Motor neuron (in vitro differentiated cells): ENCODE measurements at regions not wholly inside any gene's neighbourhood (a gene's known extent, or its start where the extent isn't known, plus 50 kb on each side); places are given as distances from the start of the nearest gene placed in this dataset.

Source experiments
- ATAC-seq, 8 experiments: fragments of 200-7000 bp; cut with Tn5 transposase; replicated peaks in 6 of 8; 2 replicates each; pipeline ENCODE4 v1.8.0; 2021; ENCODE audit warnings: mild to moderate bottlenecking in 8 of 8, moderate library complexity in 8 of 8
- H3K27ac ChIP-seq, 2 donors: fragments of 250-450 bp; sonication (Bioruptor Pico); 2 replicates each; pipeline ENCODE4 v1.9.0; 2021; ENCODE audit warnings: antibody characterized with exemption in 2 of 2, mild to moderate bottlenecking in 2 of 2, moderate library complexity in 1 of 2
- H3K4me1 ChIP-seq, 2 donors: fragments of 250-450 bp; sonication (Bioruptor Pico); replicated peaks in 1 of 2; 2 replicates each; pipeline ENCODE4 v1.6.1; 2021; ENCODE audit warnings: antibody characterized with exemption in 2 of 2, mild to moderate bottlenecking in 2 of 2, moderate library complexity in 1 of 2
- H3K4me3 ChIP-seq, 5 donors: fragments of 250-450 bp; sonication (Bioruptor Pico); 2 replicates each; pipeline ENCODE4 v1.9.0; 2021; ENCODE audit warnings: antibody characterized with exemption in 5 of 5, mild to moderate bottlenecking in 5 of 5, moderate library complexity in 4 of 5
- WGBS, 10 experiments: fragments of 450-650 bp; shearing (Covaris generic); methylation state at CpG; one replicate each; pipeline ENCODE4 v1.0.0; 2022; 5-methylcytosine and 5-hydroxymethylcytosine counted together
- in situ Hi-C, 9 experiments: fragments of 400-800 bp; cut with MboI; loops; one replicate each; pipeline ENCODE4 v1.15.0; 2021; ENCODE audit warnings: low sequenced_read_pairs in 9 of 9, low pct_unique_long_range_greater_than_20kb in 2 of 9; ENCODE audit not compliant: unreplicated experiment in 9 of 9

GRCh38 chr2:176435729-176436128 is 166.5 kb downstream of the MTX2 start:
- Histone ChIP-seq H3K27ac (no peak overlapping the region), H3K4me3 (no peak overlapping the region), H3K4me1 (no peaks in the 10 kb centered on the region)
- no peak for ATAC-seq
- WGBS, 10 experiments, result 47 to 100% (median 69%) methylated on average over 1 to 2 of the region's 3 CpGs; no CpG with 5 or more reads in 3 of the 10 experiments
- in situ Hi-C loops, result no loop called here

- H3K4me3 ChIP-seq, result no peak overlapping the region
- no peak overlapping the region for H3K27ac ChIP-seq
- WGBS, 10 experiments, result 60 to 100% (median 79%) methylated on average over 1 to 2 of the region's 2 CpGs; no CpG with 5 or more reads in 1 of the 10 experiments
- ATAC-seq, result no peak
- H3K4me1 ChIP-seq, result peaks cover 8 to 10% of the 10 kb centered on the region in 2 donors
- in situ Hi-C loops, result no loop called here
Observed at GRCh38 chr2:176443946-176444345, 174.7 kb downstream of the MTX2 start.

- H3K4me1 ChIP-seq, result peaks cover 22 to 27% of the 10 kb centered on the region in 2 donors
- WGBS, 10 experiments, result 30 to 100% (median 90%) methylated on average over 1 to 3 of the region's 4 CpGs; no CpG with 5 or more reads in 3 of the 10 experiments
- no peak overlapping the region for H3K27ac ChIP-seq
- H3K4me3 ChIP-seq, result no peak overlapping the region
- in situ Hi-C loops, result no loop called here
- ATAC-seq, result peak in 5 of 8 experiments; percentile 23 to 64 (median 59)
Observed at GRCh38 chr2:176445956-176446355, 176.7 kb downstream of the MTX2 start.

- Histone ChIP-seq H3K4me1 (peaks cover 22 to 29% of the 10 kb centered on the region in 2 donors), H3K27ac (no peak overlapping the region), H3K4me3 (no peak overlapping the region)
- in situ Hi-C loops, result no loop called here
- 46 to 100% (median 87%) methylated on average over 1 to 4 of the region's 4 CpGs for WGBS, 10 experiments
- ATAC-seq, result peak in 2 of 8 experiments; percentile 6 to 12
Observed at GRCh38 chr2:176446718-176447414, 177.6 kb downstream of the MTX2 start.

GRCh38 chr2:176447616-176448015 is 178.4 kb downstream of the MTX2 start:
- in situ Hi-C loops, result no loop called here
- peaks cover 22 to 29% of the 10 kb centered on the region in 2 donors for H3K4me1 ChIP-seq
- 80 to 100% (median 83%) methylated on average over 1 of the region's 1 CpG; no CpG with 5 or more reads in 7 of the 10 experiments for WGBS, 10 experiments
- no peak overlapping the region for H3K27ac ChIP-seq
- no peak for ATAC-seq
- H3K4me3 ChIP-seq, result no peak overlapping the region

GRCh38 chr2:176449852-176450251 is 180.6 kb downstream of the MTX2 start:
- 0 to 18% (median 4%) methylated on average over 2 to 3 of the region's 3 CpGs; no CpG with 5 or more reads in 3 of the 10 experiments for WGBS, 10 experiments
- in situ Hi-C loops, result loop anchor here in 8 of 9 experiments (5.0 to 25.0 kb wide), 4 partner anchors 112 to 313 kb away; partner anchors contain the start of gene HOXD8 (in 6 of the 8)
- ATAC-seq, result peak in 4 of 8 experiments; percentile 44 to 90 (median 82)
- H3K4me1 ChIP-seq, result peaks cover 28 to 35% of the 10 kb centered on the region in 2 donors
- H3K27ac ChIP-seq, result peak overlapping the region in 1 of 2 donors; percentile 62
- H3K4me3 ChIP-seq, result no peak overlapping the region

- ATAC-seq, result no peak
- Histone ChIP-seq H3K27ac (no peak overlapping the region), H3K4me3 (no peak overlapping the region), H3K4me1 (peaks cover 40 to 48% of the 10 kb centered on the region in 2 donors)
- WGBS, 10 experiments, result 60 to 100% (median 100%) methylated on average over 1 to 2 of the region's 2 CpGs
- in situ Hi-C loops, result loop anchor here in 8 of 9 experiments (5.0 to 25.0 kb wide), 4 partner anchors 109 to 316 kb away; partner anchors contain the start of gene HOXD8 (in 6 of the 8)
Observed at GRCh38 chr2:176453784-176454183, 184.5 kb downstream of the MTX2 start.

GRCh38 chr2:176454893-176455815 is 185.9 kb downstream of the MTX2 start:
- in situ Hi-C loops, result loop anchor here in 8 of 9 experiments (5.0 to 25.0 kb wide), 4 partner anchors 107 to 318 kb away; partner anchors contain the start of gene HOXD8 (in 6 of the 8)
- ATAC-seq, result peak; percentile 18 to 79 (median 52)
- WGBS, 10 experiments, result 0 to 50% (median 20%) methylated on average over 2 to 11 of the region's 11 CpGs
- H3K27ac ChIP-seq, result peak overlapping the region; percentile 56 to 58
- H3K4me3 ChIP-seq, result peak overlapping the region in 1 of 5 donors; percentile 5
- peaks cover 33 to 38% of the 10 kb centered on the region in 2 donors for H3K4me1 ChIP-seq

GRCh38 chr2:176455816-176456291 is 186.6 kb downstream of the MTX2 start:
- in situ Hi-C loops, result loop anchor here in 8 of 9 experiments (10.0 to 25.0 kb wide), 3 partner anchors 106 to 319 kb away; partner anchors contain the start of gene HOXD8 (in 6 of the 8)
- 0 to 50% (median 24%) methylated on average over 1 to 2 of the region's 3 CpGs; no CpG with 5 or more reads in 4 of the 10 experiments for WGBS, 10 experiments
- ATAC-seq, result peak; percentile 83 to 98 (median 97)
- H3K27ac ChIP-seq, result peak overlapping the region; percentile 56 to 58
- peaks cover 27 to 31% of the 10 kb centered on the region in 2 donors for H3K4me1 ChIP-seq
- H3K4me3 ChIP-seq, result peak overlapping the region in 1 of 5 donors; percentile 5

GRCh38 chr2:176457481-176457880 is 188.2 kb downstream of the MTX2 start:
- in situ Hi-C loops, result loop anchor here in 8 of 9 experiments (10.0 to 25.0 kb wide), 3 partner anchors 105 to 320 kb away; partner anchors contain the start of gene HOXD8 (in 6 of the 8)
- no peak for ATAC-seq
- H3K27ac ChIP-seq, result no peak overlapping the region
- no peak overlapping the region for H3K4me3 ChIP-seq
- peaks cover 33 to 36% of the 10 kb centered on the region in 2 donors for H3K4me1 ChIP-seq
- 0 to 100% (median 80%) methylated on average over 1 of the region's 1 CpG; no CpG with 5 or more reads in 4 of the 10 experiments for WGBS, 10 experiments

GRCh38 chr2:176461098-176461808 is 192.0 kb downstream of the MTX2 start:
- Histone ChIP-seq H3K4me1 (peaks cover 32 to 51% of the 10 kb centered on the region in 2 donors), H3K4me3 (no peak overlapping the region), H3K27ac (no peak overlapping the region)
- WGBS, 10 experiments, result 30 to 92% (median 73%) methylated on average over 2 to 5 of the region's 5 CpGs
- ATAC-seq, result no peak
- in situ Hi-C loops, result loop anchor here in 7 of 9 experiments (25.0 kb wide), 2 partner anchors 101 to 324 kb away; partner anchors contain the start of gene HOXD8 (in 6 of the 7)
